GM21723 (cell line): ENCODE measurements at regions not wholly inside any gene's neighbourhood (a gene's known extent, or its start where the extent isn't known, plus 50 kb on each side); places are given as distances from the start of the nearest gene placed in this dataset.

ENCODE experiments used
- ATAC-seq: cut with Tn5 transposase; IDR thresholded peaks from one replicate; pipeline ENCODE4 v1.9.1; 2021; ENCODE audit warnings: mild to moderate bottlenecking, moderate library complexity; ENCODE audit not compliant: unreplicated experiment

GRCh38 chr2:71747559-71747958 lies 294.2 kb downstream of the DYSF start:
- ATAC-seq = no peak

- no peak for ATAC-seq
These were observed 293.7 kb downstream of the DYSF start for GRCh38 chr2:71746946-71747501.

GRCh38 chr2:71744781-71745180 lies 291.4 kb downstream of the DYSF start:
- no peak for ATAC-seq

GRCh38 chr2:71743995-71744675 lies 290.8 kb downstream of the DYSF start:
- no peak for ATAC-seq

- no peak for ATAC-seq
These were observed 289.7 kb downstream of the DYSF start for GRCh38 chr2:71742953-71743601.

- ATAC-seq = no peak
These were observed 283.6 kb downstream of the DYSF start for GRCh38 chr2:71736986-71737385.

GRCh38 chr2:71736091-71736861 lies 282.9 kb downstream of the DYSF start:
- ATAC-seq = no peak
